MM.1S (cell line): ENCODE measurements at regions not wholly inside any gene's neighbourhood (a gene's known extent, or its start where the extent isn't known, plus 50 kb on each side); places are given as distances from the start of the nearest gene placed in this dataset.

ENCODE experiments used
- DNase-seq: peaks from one replicate; pipeline ENCODE4 v3.0.0-alpha.2; 2015
- H2AFZ ChIP-seq: fragments of 300-600 bp; sonication (generic); 2 replicates; pipeline ENCODE4 v1.6.0; 2016; ENCODE audit warnings: antibody characterized with exemption, low read length
- H3F3A ChIP-seq: fragments of 300-600 bp; sonication (generic); 2 replicates; pipeline ENCODE4 v1.6.1; 2016; ENCODE audit warnings: mild to moderate bottlenecking, antibody characterized with exemption, low read length, moderate library complexity, mixed read lengths; ENCODE audit not compliant: insufficient read depth
- H3K27ac ChIP-seq: fragments of 300-600 bp; sonication (generic); 2 replicates; pipeline ENCODE4 v1.5.1; 2016; ENCODE audit warnings: mild to moderate bottlenecking, low read length
- H3K27me3 ChIP-seq: fragments of 300-600 bp; sonication (generic); replicated peaks from 2 replicates; pipeline ENCODE4 v1.6.0; 2016; ENCODE audit warnings: low read length; ENCODE audit not compliant: insufficient read depth
- H3K36me3 ChIP-seq: fragments of 300-600 bp; sonication (generic); replicated peaks from 2 replicates; pipeline ENCODE4 v1.6.1; 2016; ENCODE audit warnings: mild to moderate bottlenecking, low read length, mixed read lengths; ENCODE audit not compliant: insufficient read depth
- H3K4me1 ChIP-seq: fragments of 300-600 bp; sonication (generic); 2 replicates; pipeline ENCODE4 v1.6.1; 2016; ENCODE audit warnings: low read length, mixed read lengths
- H3K4me2 ChIP-seq: fragments of 300-600 bp; sonication (generic); 2 replicates; pipeline ENCODE4 v1.6.0; 2016; ENCODE audit warnings: low read depth, low read length
- H3K4me3 ChIP-seq: fragments of 300-600 bp; sonication (generic); 2 replicates; pipeline ENCODE4 v1.5.1; 2016; ENCODE audit warnings: low read length, mixed read lengths
- H3K79me2 ChIP-seq: fragments of 300-600 bp; sonication (generic); 2 replicates; pipeline ENCODE4 v1.6.1; 2016; ENCODE audit warnings: mixed run types, low read length, mixed read lengths
- H3K9ac ChIP-seq: fragments of 300-600 bp; sonication (generic); 2 replicates; pipeline ENCODE4 v1.6.1; 2016; ENCODE audit warnings: low read length, mixed read lengths
- H3K9me2 ChIP-seq: fragments of 300-600 bp; sonication (generic); replicated peaks from 2 replicates; pipeline ENCODE4 v1.6.1; 2016; ENCODE audit warnings: mild to moderate bottlenecking, low read length, mixed read lengths; ENCODE audit not compliant: insufficient read depth
- H3K9me3 ChIP-seq: fragments of 300-600 bp; sonication (generic); replicated peaks from 2 replicates; pipeline ENCODE4 v1.6.1; 2016; ENCODE audit warnings: mild to moderate bottlenecking, low read length, mixed read lengths; ENCODE audit not compliant: insufficient read depth
- H4K20me1 ChIP-seq: fragments of 300-600 bp; sonication (generic); 2 replicates; pipeline ENCODE4 v1.6.1; 2016; ENCODE audit warnings: mild to moderate bottlenecking, low read length, moderate library complexity, mixed read lengths; ENCODE audit not compliant: insufficient read depth
- CTCF ChIP-seq: fragments of 300-600 bp; sonication (generic); IDR thresholded peaks from 2 replicates; pipeline ENCODE4 v1.5.1; 2016; ENCODE audit warnings: antibody characterized with exemption, low read length, mixed read lengths
- EZH2 ChIP-seq: fragments of 300-600 bp; sonication (generic); optimal IDR thresholded peaks from 2 replicates; pipeline ENCODE3; 2017; ENCODE audit warnings: low read depth, mild to moderate bottlenecking, antibody characterized with exemption, low read length, mixed read lengths
- EZH2phosphoT487 ChIP-seq: fragments of 300-600 bp; sonication (generic); IDR thresholded peaks from 2 replicates; pipeline ENCODE4 v1.6.1; 2018; ENCODE audit warnings: antibody characterized with exemption, low read length

GRCh38 chr21:41593051-41593759 is 85.2 kb upstream of the TMPRSS2 start:
- Histone ChIP-seq H3K36me3 (no peaks in the 10 kb centered on the region), H3K27me3 (no peaks in the 10 kb centered on the region), H3K4me3 (no peak overlapping the region), H3F3A (no peaks in the 10 kb centered on the region), H3K27ac (no peak overlapping the region), H2AFZ (no peak overlapping the region), H3K4me2 (no peak overlapping the region), H3K9ac (no peak overlapping the region), H3K9me3 (no peaks in the 10 kb centered on the region), H3K9me2 (no peaks in the 10 kb centered on the region), H3K4me1 (no peaks in the 10 kb centered on the region), H4K20me1 (no peaks in the 10 kb centered on the region), H3K79me2 (no peaks in the 10 kb centered on the region)
- DNase-seq: no peak
- no peak for TF ChIP-seq CTCF
- no peak for TF ChIP-seq EZH2phosphoT487
- TF ChIP-seq EZH2: no peak

GRCh38 chr21:41589620-41590175 is 81.7 kb upstream of the TMPRSS2 start:
- Histone ChIP-seq H3K27ac (no peak overlapping the region), H3K4me2 (no peak overlapping the region)
- TF ChIP-seq EZH2phosphoT487 (no peak), CTCF (no peak), EZH2 (no peak)

GRCh38 chr21:41589131-41589530 is 81.2 kb upstream of the TMPRSS2 start:
- Histone ChIP-seq H3K79me2 (no peaks in the 10 kb centered on the region), H3K4me1 (no peaks in the 10 kb centered on the region), H2AFZ (no peak overlapping the region), H3K36me3 (no peaks in the 10 kb centered on the region), H3K27me3 (no peaks in the 10 kb centered on the region), H3K27ac (no peak overlapping the region), H3K4me3 (no peak overlapping the region), H3K9me2 (no peaks in the 10 kb centered on the region), H3F3A (no peaks in the 10 kb centered on the region), H3K9ac (no peak overlapping the region), H4K20me1 (no peaks in the 10 kb centered on the region), H3K9me3 (no peaks in the 10 kb centered on the region), H3K4me2 (no peak overlapping the region)
- DNase-seq: no peak
- no peak for TF ChIP-seq EZH2phosphoT487
- TF ChIP-seq CTCF: no peak
- TF ChIP-seq EZH2: no peak

More at GRCh38 chr21:41589620-41590175, 81.7 kb upstream of the TMPRSS2 start:
- H3K27me3 ChIP-seq: no peaks in the 10 kb centered on the region
- H3K9me3 ChIP-seq: no peaks in the 10 kb centered on the region
- no peak for DNase-seq
- no peak overlapping the region for H3K9ac ChIP-seq
- H3K9me2 ChIP-seq: no peaks in the 10 kb centered on the region
- H3F3A ChIP-seq: no peaks in the 10 kb centered on the region
- no peaks in the 10 kb centered on the region for H3K36me3 ChIP-seq
- no peaks in the 10 kb centered on the region for H3K79me2 ChIP-seq
- H3K4me1 ChIP-seq: no peaks in the 10 kb centered on the region
- no peaks in the 10 kb centered on the region for H4K20me1 ChIP-seq
- no peak overlapping the region for H2AFZ ChIP-seq
- H3K4me3 ChIP-seq: no peak overlapping the region
